ENCODE measurements at regions not wholly inside any gene's neighbourhood (a gene's known extent, or its start where the extent isn't known, plus 50 kb on each side); places are given as distances from the start of the nearest gene placed in this dataset.

GRCh38 chr9:12497790-12498189, 195.4 kb upstream of the TYRP1 start:
- H3K27me3 ChIP-seq = no peaks in the 10 kb centered on the region
- H3K9me3 ChIP-seq = no peaks in the 10 kb centered on the region
- H3K4me3 ChIP-seq = no peak overlapping the region
- DNase-seq = no peak
- no peaks in the 10 kb centered on the region for H3K36me3 ChIP-seq

GRCh38 chr9:12502520-12502919, 190.7 kb upstream of the TYRP1 start:
- no peaks in the 10 kb centered on the region for H3K9me3 ChIP-seq
- H3K36me3 ChIP-seq = no peaks in the 10 kb centered on the region

GRCh38 chr9:12503606-12504122, 189.5 kb upstream of the TYRP1 start:
- no peaks in the 10 kb centered on the region for H3K27me3 ChIP-seq
- no peak overlapping the region for H3K4me3 ChIP-seq
- H3K36me3 ChIP-seq = no peaks in the 10 kb centered on the region
- no peaks in the 10 kb centered on the region for H3K9me3 ChIP-seq
- no peak for DNase-seq

More at GRCh38 chr9:12502520-12502919, 190.7 kb upstream of the TYRP1 start:
- H3K27me3 ChIP-seq = no peaks in the 10 kb centered on the region
- no peak overlapping the region for H3K4me3 ChIP-seq
- no peak for DNase-seq

GRCh38 chr9:12510551-12510950, 182.6 kb upstream of the TYRP1 start:
- no peaks in the 10 kb centered on the region for H3K9me3 ChIP-seq
- no peaks in the 10 kb centered on the region for H3K36me3 ChIP-seq
- no peak for DNase-seq
- no peaks in the 10 kb centered on the region for H3K27me3 ChIP-seq
- no peak overlapping the region for H3K4me3 ChIP-seq

GRCh38 chr9:12511726-12512125, 181.5 kb upstream of the TYRP1 start:
- Histone ChIP-seq H3K4me3 (no peak overlapping the region), H3K27me3 (no peaks in the 10 kb centered on the region), H3K9me3 (no peaks in the 10 kb centered on the region), H3K36me3 (no peaks in the 10 kb centered on the region)
- DNase-seq = no peak

GRCh38 chr9:12516031-12516430, 177.2 kb upstream of the TYRP1 start:
- Histone ChIP-seq H3K36me3 (no peaks in the 10 kb centered on the region), H3K27me3 (peaks cover 2% of the 10 kb centered on the region; the same call in 1 of the 2 replicates), H3K9me3 (no peaks in the 10 kb centered on the region), H3K4me3 (no peak overlapping the region)
- DNase-seq = no peak

GRCh38 chr9:12516573-12516972, 176.6 kb upstream of the TYRP1 start:
- no peak for DNase-seq
- H3K4me3 ChIP-seq = no peak overlapping the region

GRCh38 chr9:12538842-12539579, 154.2 kb upstream of the TYRP1 start:
- Histone ChIP-seq H3K36me3 (no peaks in the 10 kb centered on the region), H3K27me3 (no peaks in the 10 kb centered on the region), H3K9me3 (no peaks in the 10 kb centered on the region), H3K4me3 (no peak overlapping the region)
- DNase-seq = no peak

More at GRCh38 chr9:12516573-12516972, 176.6 kb upstream of the TYRP1 start:
- H3K9me3 ChIP-seq = no peaks in the 10 kb centered on the region
- peaks cover 2% of the 10 kb centered on the region; the same call in 1 of the 2 replicates for H3K27me3 ChIP-seq
- H3K36me3 ChIP-seq = no peaks in the 10 kb centered on the region

GRCh38 chr9:12539580-12539975, 153.6 kb upstream of the TYRP1 start:
- Histone ChIP-seq H3K4me3 (no peak overlapping the region), H3K27me3 (no peaks in the 10 kb centered on the region), H3K36me3 (no peaks in the 10 kb centered on the region), H3K9me3 (no peaks in the 10 kb centered on the region)
- DNase-seq = no peak

GRCh38 chr9:12544700-12545099, 148.5 kb upstream of the TYRP1 start:
- H3K9me3 ChIP-seq = no peaks in the 10 kb centered on the region
- H3K4me3 ChIP-seq = no peak overlapping the region
- DNase-seq = no peak

GRCh38 chr9:12554636-12555035, 138.5 kb upstream of the TYRP1 start:
- Histone ChIP-seq H3K36me3 (no peaks in the 10 kb centered on the region), H3K9me3 (no peaks in the 10 kb centered on the region), H3K27me3 (no peaks in the 10 kb centered on the region), H3K4me3 (no peak overlapping the region)
- no peak for DNase-seq

More at GRCh38 chr9:12544700-12545099, 148.5 kb upstream of the TYRP1 start:
- Histone ChIP-seq H3K36me3 (no peaks in the 10 kb centered on the region), H3K27me3 (0 out of 2 replicates have a peak, but pooled peaks cover 3% of the 10 kb centered on the region)

GRCh38 chr9:12566404-12567090, 126.6 kb upstream of the TYRP1 start:
- Histone ChIP-seq H3K9me3 (no peaks in the 10 kb centered on the region; the same call in 1 of the 2 replicates), H3K36me3 (no peaks in the 10 kb centered on the region), H3K4me3 (no peak overlapping the region), H3K27me3 (peaks cover 22% of the 10 kb centered on the region)
- DNase-seq = no peak

GRCh38 chr9:12584656-12585522, 108.3 kb upstream of the TYRP1 start:
- DNase-seq = no peak
- Histone ChIP-seq H3K36me3 (no peaks in the 10 kb centered on the region), H3K4me3 (no peak overlapping the region), H3K9me3 (no peaks in the 10 kb centered on the region), H3K27me3 (peaks cover 68% of the 10 kb centered on the region)

- Histone ChIP-seq H3K4me3 (no peak overlapping the region), H3K36me3 (no peaks in the 10 kb centered on the region), H3K27me3 (peaks cover 58% of the 10 kb centered on the region), H3K9me3 (no peaks in the 10 kb centered on the region)
- no peak for DNase-seq
Measured at GRCh38 chr9:12595400-12595799, 97.8 kb upstream of the TYRP1 start.

- DNase-seq = peak; percentile 95
- H3K4me3 ChIP-seq = no peak overlapping the region
- H3K36me3 ChIP-seq = no peaks in the 10 kb centered on the region
- no peaks in the 10 kb centered on the region for H3K9me3 ChIP-seq
- H3K27me3 ChIP-seq = peaks cover 8% of the 10 kb centered on the region
Measured at GRCh38 chr9:12604164-12604821, 88.9 kb upstream of the TYRP1 start.

- Histone ChIP-seq H3K36me3 (no peaks in the 10 kb centered on the region), H3K27me3 (peaks cover 73% of the 10 kb centered on the region), H3K4me3 (no peak overlapping the region), H3K9me3 (no peaks in the 10 kb centered on the region)
- no peak for DNase-seq
Measured at GRCh38 chr9:12612211-12612770, 80.9 kb upstream of the TYRP1 start.
